ENCODE measurements at regions not wholly inside any gene's neighbourhood (a gene's known extent, or its start where the extent isn't known, plus 50 kb on each side); places are given as distances from the start of the nearest gene placed in this dataset.

DNA sequence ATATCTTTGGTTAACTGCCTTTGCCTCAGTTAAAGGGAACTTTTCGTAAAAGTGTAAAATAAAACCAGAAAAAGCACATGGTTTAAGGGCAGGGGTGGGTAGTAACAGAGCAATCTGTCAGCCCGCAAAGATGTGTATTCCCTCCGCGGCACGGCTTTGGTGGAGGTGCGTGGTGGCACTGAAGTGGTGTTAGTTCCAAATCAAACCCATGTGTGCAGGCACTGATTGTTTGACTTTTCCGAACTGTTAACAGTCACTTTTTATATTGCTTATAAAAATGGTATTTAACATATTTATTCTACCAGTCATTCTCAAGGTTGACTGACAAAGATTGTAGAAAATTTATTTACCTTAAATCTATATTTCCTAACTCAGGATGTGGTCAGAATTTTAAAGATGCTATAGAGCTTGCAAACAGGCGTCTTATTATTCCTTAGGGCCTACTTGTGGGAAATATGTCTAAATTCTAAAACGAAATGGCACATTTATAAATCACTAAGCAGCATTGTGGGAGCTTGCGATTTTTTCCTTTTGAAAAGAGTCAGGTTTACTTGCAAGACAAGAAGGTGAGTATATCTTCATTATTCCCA is 272.7 kb upstream of the PCDH18 start:
- TF ChIP-seq CTCF (IDR thresholded peaks at IDR 0.05) (no peak), POLR2A (IDR thresholded peaks at IDR 0.05) (no peak), EP300 (IDR thresholded peaks at IDR 0.05) (no peak)

Measured in stomach (tissue), 4 donors.